ENCODE measurements at regions not wholly inside any gene's neighbourhood (a gene's known extent, or its start where the extent isn't known, plus 50 kb on each side); places are given as distances from the start of the nearest gene placed in this dataset.

DNA sequence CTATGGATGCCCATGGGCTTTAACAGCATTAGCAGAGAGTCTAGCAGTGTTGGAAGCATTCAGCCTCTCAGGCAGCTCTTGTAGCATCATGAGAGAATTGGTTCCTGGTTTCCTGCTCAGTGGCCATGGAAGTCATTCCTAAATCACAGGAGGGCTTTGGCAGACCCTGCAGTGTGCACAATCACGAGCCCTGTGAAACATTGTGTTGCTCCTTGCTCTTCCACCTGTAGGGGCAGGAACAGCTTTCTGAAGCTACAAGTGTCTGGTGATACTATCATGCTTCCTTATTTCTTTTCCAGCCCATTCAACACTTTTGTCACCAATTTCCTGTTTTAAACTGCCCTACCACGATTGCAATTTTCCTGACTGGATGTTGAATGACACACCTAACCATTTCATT lies 402.2 kb upstream of the USP15 start:
- DNase-seq, result no peak

DNA sequence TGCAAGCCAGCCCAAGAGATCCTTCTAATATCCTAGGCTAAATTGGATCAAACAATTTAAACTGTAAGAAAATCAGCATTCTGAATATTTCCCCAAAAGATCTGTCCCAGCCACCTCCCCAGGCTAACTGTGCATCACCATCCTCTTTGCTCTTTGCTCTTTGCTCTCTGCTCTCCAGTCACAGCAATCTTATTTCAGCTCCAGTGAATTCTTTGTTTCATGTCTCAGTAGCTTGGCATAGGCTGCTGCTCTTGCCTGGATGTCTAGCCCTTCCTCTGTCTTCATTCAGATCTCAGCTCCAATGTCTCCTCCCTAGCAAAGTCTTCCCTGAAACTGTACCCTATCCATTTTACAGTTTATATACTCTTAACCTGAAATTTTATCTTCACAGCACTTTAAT lies 399.8 kb upstream of the USP15 start:
- no peak for DNase-seq

DNA sequence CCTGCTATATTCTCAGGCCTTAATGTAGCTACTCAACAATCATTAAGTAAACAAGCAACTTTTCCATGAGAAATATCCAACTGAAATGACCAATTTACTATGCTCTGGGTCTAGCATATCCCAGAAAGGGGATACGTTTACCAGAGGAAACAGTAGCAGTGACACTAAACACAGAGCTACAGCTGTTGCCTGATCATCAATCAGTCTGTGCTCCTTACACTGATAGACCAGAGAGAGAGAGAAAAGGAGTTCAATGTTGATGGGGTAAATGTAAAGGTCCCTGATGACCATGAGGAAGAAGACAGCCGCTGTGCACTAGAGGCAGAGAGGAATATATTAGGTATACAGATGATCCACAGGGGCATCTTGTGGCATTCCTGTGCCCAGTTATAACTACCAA lies 397.2 kb upstream of the USP15 start:
- DNase-seq, result no peak

DNA sequence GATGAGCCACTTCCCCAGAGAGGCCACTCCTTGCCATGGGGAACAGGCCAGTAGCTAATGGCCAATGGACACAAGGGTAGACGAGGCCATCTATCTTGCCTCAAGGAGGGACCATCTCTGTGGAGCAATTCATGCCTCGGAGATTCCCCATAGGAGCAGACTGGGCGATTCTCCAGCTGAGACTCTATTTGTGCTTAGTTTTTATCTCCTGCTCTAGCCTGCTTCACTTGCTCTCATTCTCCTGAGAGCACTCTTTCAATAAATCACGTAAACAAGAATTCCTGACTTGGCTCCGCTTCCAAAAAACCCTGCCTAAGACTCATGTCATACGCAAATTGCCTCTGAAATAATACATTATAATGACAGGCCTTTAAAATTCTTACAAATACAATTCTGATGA lies 396.4 kb upstream of the USP15 start:
- DNase-seq, result no peak

DNA sequence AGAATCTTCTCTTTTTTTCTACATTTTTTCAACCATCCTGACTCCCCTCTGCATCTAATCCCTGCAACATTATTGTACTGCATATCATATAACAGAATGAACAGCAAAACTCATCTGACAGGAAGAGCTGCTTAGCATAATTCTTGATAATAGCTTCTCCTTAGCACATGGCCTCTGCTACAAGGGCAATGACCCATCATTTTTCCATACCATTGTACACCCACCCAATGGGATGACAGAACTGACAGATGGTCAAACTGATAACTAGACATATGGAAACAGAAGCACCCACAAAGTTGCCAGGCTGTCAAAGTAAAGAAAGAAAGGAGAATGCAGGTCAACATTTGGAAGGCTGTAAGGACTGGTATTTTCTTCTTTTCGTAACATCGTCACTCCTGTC lies 390.4 kb upstream of the USP15 start:
- no peak for DNase-seq

DNA sequence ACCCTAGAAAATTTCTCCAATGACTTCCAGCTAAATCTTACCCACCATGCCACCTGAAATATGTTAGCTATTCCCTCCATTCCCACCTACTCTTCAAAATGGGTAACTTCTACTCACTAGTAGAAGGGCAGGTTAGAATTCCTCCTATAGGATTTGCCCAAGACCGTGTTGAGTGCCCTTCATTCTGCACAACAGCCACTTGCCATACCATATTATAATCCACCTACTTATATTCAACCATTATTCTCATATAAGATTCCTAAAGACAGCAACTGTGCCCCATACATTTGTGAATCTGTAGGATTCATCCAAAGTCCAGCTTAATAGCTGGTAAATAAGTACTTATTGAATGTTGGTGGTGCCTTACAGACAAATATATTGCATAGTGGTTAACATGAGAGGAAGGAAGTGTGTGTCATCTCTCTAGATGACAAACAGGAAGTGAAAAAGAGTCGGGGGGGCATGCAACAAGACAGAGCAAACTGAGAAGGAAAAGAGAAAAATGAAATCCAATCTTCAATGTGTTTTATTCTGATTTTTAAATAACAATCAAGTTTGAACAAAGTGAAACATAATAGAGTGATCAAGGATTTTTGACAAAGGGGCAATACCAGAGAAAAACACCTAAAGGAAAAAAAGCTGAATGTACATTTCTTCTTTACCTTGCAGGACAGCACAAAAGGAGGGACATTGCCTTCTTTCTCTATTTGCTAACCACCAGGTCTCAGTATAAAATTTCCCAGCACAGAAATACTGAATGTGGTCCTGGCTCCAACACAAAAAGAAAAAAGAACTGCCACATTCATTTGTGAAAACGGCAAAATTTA lies 389.3 kb upstream of the USP15 start:
- no peak for DNase-seq

DNA sequence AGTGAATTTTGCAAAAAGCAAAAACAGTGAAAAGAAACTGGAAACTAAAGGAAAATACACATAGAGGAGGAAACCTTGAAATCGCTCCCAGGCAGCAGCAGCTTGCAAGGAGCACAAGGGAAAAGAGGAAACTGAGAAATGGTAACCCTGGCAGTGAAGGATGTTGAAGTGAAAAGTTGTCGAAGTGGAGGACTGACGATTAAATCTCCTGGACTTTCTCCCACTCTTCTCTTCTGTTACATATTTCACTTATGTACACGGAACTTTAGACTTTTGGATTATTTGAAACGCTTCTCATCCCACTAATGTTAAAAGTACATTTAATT lies 388.8 kb upstream of the USP15 start:
- no peak for DNase-seq

DNA sequence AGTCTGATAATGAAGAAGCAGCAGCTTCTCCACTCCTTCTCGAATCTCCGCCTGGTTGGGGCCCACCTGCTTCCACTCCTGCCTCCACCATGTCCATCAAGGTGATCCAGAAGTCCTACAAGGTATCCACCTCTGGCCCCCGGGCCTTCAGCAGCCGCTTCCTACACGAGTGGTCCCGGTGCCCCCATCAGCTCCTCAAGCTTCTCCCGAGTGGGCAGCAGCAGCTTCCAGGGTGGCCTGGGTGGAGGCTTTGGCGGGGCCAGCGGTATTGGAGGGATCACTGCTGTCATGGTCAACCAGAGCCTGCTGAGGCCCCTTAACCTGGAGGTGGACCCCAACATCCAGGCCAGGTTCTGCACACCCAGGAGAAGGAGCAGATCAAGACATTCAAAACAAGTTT lies 381.0 kb upstream of the USP15 start:
- no peak for DNase-seq

DNA sequence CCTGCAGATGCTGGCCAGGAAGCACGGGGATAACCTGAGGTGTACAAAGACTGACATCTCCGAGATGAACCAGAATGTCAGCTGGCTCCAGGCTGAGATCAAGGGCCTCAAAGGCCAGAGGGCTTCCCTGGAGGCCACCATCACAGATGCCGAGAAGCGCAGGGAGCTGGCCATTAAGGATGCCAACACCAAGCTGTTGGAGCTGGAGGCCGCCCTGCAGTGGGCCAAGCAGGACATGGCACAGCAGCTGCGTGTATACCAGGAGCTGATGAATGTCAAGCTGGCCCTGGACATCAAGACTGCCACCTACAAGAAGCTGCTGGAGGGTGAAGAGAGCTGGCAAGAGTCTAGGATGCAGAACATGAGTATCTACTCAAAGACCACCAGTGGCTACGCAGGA lies 380.0 kb upstream of the USP15 start:
- no peak for DNase-seq

DNA sequence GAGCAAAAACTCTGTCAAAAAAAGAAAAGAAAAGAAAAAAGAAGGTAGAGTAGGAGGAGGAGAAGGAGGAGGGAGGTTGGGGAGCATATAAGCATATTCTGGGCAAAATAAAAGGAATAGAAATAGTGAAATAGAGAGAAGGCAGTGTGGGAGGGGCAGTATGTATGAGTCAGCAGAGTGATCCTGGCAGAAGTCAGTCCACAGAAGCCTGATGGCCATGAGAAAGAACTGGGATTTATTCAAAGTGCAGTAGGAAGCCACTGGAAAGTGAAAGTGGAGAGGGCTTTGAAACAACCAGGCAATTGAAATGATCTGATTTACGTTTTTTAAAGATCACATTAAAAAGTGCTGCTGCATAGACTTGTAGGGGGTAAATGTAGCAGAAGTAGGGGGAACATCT lies 368.6 kb upstream of the USP15 start:
- no peak for DNase-seq

DNA sequence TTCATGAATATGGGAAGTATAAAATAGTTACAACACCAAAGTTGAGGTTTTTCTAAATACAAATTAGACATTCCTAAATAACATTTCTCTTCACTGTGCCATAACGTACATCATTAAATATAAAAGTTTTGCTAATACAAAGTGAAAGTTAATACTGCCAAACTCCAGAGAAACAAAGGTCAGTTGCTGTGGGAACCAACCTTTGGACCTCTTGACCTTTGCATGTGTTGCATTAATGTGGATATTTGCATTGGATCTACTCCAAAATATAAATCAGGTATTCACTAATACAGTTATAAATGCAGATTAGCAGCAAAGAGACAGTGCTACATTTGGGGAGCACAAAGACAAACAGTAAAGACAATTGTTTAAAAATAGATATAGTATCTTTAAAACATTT lies 366.0 kb upstream of the USP15 start:
- DNase-seq, result no peak

DNA sequence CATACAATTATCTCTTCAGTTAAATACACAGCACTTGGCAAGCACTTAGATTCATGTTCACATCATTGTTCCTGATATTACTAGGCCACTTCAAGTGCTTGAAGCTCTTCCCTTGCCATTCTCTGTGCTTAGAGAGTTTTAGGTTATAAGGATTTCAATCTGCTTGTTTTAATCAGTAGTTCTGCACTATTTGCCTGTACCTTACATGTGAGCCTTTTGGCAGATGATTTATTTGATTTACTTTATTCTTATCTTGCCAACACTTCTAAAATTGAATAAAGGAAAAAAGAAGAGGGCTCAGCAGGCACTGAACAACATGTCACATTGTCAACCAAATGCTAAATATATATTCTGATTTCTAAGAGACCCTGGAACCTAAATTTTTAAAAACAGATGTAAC lies 363.8 kb upstream of the USP15 start:
- no peak for DNase-seq

DNA sequence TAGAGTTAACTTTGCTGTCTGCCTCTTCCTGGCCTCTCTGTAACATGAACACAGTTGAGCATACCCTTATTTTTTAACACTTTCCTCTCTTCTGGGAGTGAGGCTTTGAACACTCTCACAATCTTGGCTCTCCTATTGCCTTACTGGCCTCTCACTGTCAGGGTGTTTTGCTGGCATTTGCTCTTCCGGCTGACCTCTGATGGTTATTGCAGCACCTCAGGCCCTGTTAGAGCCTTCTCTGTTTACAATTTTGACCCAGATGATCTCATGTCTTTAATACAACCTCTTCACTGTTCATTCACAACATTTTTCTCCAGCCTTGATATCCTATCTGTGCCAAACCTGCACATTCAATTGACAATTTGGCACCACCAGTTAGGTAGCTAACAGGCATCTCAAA lies 357.8 kb upstream of the USP15 start:
- no peak for DNase-seq

DNA sequence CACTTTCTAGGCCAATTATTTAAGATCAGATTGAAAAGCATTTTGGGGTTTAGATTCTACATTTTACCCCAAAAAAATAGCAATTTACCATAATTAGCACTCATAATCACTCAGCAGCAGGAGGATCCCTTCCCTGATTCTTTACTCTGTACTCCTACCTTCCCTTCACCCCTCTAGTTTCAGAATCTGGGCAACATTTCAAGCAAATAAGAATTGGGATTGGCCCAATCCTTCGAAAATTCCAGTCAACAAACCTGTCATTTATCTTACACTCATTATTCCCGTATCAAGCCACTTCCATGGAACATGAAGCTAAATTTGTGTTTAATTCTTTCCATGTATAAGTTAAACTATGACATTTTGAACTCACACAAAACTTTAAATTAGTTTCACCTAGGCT lies 349.1 kb upstream of the USP15 start:
- DNase-seq, result no peak

DNA sequence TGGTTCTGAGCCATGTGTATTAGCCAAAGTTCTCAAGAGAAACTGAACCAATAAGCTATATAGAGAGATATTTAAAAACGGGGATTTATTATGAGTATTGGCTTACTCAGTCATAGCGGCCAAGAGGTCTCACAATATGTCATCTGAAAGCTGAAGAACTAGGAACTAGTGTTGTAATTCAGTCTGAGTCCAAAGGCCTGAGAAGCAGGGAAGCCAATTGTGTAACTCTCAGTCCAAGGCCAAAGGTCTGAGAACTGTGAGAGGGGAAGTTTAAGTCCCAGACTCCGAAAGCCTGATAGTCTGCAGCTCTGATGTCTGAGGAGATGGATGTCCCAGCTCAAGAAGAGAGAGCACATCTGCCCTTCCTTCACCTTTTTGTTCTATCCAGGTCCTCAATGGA lies 344.8 kb upstream of the USP15 start:
- DNase-seq, result no peak

DNA sequence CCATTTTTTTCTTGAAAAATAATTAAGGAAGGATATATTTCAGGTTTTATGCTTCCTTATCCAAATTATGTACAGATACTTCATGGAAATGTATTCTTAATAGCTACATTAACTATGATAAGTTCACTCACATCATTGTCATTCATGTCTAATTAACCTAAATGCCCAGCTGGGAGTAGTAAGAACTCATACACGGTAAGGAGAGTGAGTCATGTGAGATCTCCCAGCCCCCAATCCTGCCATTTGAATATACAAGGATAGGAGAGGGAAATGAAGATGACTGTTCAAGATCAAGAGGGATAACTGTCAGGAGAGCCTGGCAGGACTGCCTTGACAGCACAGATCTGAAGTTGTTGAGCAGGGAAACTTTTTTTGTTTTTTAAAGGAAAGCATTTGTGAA lies 343.4 kb upstream of the USP15 start:
- no peak for DNase-seq

DNA sequence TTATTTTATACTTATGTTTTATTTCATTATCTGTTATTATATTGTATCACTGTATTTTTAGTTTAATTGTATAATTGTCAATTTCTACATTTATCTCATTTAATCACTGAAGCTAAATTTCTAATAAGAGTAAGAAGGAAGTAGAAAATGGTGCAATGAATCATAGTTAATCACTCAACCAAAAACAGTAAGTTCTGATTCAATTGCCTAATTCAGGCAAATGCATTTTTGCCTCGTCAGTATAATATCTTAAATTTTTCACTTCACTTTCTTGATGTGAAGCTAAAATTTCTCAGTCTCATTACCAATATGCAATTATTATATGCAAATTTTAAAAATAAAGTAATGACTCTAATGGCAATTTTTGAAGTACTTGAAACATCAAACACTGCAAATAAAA lies 340.5 kb upstream of the USP15 start:
- no peak for DNase-seq

DNA sequence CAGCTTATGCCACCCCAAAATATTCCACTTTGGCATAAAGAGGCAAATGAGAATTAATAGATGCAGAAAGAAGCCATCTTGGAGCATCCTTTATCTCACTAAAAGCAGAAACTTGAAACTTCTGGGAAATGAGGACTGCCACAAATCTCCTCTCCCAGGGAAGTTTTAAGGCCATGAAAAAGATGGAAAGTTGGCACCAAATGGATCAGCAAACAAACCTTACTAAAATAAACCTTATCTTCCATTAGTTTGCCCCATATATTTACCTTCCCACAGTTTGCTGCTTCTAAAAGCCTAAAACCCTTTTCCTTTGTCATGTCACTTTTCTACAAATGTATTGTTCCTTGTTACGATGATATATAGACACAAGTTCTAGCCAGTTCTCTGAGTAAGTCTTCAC lies 340.0 kb upstream of the USP15 start:
- no peak for DNase-seq

DNA sequence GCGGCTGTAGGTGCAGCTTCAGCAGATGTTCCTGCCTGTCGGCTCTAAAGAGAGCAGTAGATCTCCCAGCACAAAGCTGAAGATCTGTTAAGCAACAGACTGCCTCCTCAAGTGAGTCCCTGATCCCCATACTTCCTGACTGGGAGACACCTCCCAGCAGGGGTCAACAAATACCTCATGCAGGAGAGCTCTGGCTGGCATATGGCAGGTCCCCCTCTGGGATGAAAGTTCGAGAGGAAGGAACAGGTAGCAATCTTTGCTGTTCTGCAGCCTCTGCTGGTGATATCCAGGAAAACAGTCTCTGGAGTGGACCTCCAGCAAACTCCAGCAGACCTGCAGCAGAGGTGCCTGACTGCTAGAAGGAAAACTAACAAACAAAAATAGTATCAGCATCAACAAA lies 337.1 kb upstream of the USP15 start:
- no peak for DNase-seq

DNA sequence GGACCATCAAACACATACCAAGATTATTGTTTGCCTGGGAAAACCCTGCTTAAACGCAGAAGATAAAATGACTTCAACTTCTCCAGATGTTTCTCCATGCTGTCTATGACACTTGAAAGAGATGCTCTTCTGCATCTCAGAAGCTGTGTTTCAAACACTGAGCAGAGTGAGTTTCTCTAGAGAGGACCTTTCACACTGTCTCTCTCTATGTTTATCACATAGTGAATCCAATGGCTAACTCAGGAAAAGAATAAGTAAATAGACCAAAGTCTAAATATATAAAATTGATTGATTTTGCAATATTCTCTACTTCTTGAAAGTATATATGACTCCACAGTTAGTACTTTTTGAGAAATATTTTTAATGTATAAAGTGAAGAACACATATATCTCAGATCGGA lies 325.6 kb upstream of the USP15 start:
- DNase-seq, result no peak

DNA sequence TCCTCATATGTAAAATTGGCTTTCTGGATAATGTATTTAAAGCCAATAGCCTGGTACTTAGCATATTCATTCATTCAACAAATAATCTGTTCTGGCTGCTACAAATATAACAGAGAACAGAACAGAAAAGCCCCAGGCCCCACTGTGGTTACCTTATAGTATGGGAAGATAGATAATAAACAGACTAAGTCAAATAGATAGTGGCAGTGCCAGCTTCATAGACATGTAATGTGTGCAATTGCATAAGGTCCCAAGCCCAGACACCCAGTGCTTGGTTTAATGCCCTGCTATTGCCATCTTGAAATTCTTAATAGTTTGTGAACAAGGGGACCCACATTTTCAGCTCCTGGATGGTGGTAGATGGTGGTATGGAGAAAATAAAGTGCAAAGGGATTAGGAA lies 320.2 kb upstream of the USP15 start:
- no peak for DNase-seq

DNA sequence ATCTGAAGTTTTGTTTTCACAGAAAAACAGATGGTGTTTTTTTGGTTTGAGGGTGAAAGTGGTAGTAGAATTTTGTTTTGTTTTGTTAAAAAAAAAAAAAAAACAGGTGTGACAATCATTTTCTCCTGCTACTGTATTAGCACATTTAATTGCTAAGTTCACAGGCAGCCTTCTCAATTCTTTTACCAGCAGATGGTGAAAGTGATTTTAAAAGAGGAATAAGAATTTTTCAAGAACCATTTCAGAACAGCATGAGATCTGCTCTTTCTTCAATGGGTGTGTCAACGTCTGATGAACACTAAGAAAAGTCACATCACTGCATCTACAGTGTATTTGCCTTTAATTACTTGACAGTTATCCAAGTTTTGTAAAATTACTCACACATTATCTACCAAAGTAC lies 303.7 kb upstream of the USP15 start:
- DNase-seq, result no peak

DNA sequence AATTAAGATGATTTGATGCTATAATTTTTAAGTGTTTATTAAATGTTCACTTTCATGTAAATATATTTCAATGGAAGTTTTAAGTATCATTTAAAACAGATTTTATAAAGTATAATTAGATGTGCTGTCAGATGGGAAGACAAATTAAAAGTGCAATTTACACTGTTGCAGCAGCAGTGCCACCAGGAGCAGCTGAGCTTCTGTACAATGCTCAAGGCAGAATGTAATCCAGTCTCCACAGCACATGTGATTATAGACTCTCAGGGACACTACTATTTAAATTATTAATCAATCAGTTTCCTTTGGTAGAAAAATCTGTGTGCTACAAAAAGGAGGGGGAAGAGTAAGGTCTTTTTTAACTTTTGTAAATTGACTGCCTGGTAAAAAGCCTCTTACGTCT lies 285.7 kb upstream of the USP15 start:
- DNase-seq, result no peak

DNA sequence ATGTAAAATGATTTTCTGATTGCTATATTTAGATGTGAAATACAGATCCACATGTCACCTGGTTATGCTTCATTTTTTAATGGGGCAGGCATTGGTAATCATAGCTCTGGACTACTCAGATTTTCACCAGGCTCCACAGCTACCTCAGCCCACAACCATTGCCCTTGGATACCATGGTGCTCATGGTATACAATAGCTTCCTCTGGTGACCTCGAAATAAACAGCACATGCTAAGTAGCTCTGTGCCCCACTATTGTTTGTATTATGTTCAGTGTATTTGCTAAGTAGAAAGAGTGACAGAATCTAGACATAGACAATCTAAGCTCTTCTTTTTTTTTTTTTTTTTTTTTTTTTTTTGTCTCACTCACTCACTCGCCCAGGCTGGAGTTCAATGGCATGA lies 274.4 kb upstream of the USP15 start:
- DNase-seq, result no peak

DNA sequence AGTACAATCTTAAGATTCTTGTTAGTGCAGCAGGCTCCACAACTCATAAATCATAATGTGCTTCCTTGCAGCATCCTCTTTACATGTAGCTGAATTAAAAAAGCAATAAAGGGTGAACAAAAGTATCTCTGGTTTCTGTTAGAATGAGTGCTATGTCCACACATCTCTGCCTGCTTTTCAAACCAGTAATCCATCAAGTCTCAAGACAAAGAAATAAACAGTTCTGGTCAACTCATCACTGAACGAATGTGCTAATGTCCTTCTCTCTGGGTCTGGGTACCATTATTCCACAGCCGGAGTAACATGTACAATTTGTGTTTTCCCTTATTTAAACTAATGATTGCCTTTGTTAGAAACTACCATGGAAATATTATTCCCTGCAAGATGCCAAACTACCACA lies 273.0 kb upstream of the USP15 start:
- no peak for DNase-seq

DNA sequence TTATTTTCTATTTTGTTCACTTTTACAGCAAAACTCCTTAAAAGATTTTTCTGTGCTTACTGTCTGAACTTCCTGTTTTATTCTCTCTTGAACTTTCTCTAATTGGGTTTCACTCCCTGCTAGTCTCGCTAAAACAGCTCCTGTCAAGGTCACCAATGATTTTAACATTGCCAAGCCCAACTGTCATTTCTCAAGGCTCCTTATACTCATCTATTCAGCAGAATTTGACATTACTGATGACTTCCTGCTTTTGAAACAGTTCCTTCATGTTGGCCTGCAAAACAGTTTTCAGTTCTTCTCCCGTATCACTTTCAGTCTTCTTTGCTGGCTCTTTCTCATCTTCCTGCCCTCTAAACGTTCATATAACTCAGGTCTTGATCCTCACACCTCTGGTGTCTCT lies 268.5 kb upstream of the USP15 start:
- no peak for DNase-seq
